HK-2 (cell line): ENCODE measurements at regions not wholly inside any gene's neighbourhood (a gene's known extent, or its start where the extent isn't known, plus 50 kb on each side); places are given as distances from the start of the nearest gene placed in this dataset.

ENCODE experiments used
- DNase-seq: peaks from one replicate; pipeline ENCODE4 v3.0.0-alpha.2; 2018; ENCODE audit not compliant: unreplicated experiment

DNA sequence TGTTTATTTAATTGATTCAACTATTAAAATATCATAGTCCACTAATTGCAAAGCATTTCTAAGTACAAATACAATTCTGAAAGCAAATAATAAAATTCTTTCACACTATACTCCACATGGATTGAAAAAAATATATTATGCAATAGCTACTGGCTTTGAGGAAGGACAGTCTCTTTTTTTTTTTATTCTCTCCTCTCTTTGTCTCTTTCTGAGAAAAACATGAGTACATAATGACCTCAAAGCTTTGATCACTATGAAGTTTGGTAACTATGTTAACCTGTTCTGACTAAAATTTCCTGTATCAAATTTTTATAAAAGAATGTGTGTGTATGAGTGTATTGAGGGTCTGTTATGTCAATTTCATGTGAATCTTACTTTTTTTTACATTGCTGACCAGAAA lies 96.2 kb downstream of the RGS2 start:
- DNase-seq, result no peak

- DNase-seq, result peak; percentile 14
Observed at GRCh38 chr1:192906334-192906733, 97.5 kb downstream of the RGS2 start.

- DNase-seq, result no peak
Observed at GRCh38 chr1:192907545-192908243, 98.9 kb downstream of the RGS2 start.

DNA sequence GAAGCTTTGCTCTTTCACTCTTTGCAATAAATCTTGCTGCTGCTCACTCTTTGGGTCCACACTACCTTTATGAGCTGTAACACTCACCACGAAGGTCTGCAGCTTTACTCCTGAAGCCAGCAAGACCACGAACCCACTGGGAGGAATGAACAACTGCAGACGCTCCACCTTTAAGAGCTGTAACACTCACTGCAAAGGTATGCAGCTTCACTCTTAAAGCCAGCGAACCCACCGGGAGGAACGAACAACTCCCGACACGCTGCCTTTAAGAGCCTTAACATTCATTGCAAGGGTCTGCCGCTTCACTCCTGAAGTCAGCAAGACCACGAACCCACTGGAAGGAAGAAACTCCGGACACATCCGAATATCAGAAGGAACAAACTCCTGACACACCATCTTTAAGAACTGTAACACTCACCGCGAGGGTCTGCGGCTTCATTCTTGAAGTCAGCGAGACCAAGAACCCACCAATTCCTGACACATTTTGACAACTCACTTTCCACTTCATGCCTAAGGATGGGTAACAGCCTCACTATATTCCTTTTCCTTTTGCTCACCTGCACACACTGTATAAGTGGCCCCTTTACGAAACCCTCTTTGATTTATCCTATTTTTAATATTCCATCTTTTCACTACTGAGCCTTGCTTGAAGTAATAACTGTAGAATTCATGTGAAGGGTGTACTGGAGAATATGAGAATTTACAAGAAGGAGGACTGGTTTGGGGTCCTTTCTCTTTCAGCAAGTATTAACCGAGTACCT lies 103.2 kb downstream of the RGS2 start:
- peak; percentile 13 for DNase-seq

DNA sequence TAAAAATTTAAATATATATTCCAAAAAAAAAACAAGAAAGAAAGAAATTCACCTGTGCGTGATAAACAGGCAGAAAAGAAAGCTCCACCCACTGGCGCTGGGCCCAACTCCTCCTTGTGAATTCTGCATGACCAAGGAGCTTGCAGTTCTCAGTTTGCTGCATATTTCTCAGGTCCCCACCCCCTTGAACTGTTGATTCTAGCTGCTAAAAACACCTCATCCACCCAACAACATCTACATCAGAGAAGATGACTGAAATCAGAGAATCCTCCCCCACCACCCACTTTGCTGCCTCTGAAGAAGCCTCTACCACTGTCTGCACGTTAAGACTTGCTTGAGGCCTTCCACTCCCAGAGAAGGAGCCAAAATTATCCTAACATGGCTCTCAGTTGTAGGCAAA lies 104.8 kb downstream of the RGS2 start:
- no peak for DNase-seq

GRCh38 chr1:192914092-192914491 lies 105.3 kb downstream of the RGS2 start:
- no peak for DNase-seq

- no peak for DNase-seq
Observed at GRCh38 chr1:192914696-192915095, 105.9 kb downstream of the RGS2 start.

GRCh38 chr1:192916021-192916420 lies 107.2 kb downstream of the RGS2 start:
- no peak for DNase-seq

DNA sequence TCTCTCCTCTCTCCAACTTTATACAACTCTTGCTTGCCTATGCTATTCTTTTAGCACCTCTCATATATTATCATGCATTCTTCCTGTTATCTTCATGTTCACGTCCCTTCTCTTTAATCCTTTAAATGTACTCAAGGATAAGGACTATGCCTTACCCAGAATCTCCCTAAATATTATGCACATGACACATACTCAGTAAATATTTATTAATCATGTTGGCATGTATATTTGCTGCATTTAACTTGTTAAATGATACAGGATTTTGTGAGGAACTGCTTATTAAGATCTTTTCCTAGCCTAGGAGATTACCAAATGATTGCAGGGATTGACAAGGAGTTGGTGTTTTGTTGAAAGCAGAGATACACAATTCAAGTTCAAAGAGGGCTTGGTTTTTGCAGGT lies 109.4 kb downstream of the RGS2 start:
- no peak for DNase-seq

DNA sequence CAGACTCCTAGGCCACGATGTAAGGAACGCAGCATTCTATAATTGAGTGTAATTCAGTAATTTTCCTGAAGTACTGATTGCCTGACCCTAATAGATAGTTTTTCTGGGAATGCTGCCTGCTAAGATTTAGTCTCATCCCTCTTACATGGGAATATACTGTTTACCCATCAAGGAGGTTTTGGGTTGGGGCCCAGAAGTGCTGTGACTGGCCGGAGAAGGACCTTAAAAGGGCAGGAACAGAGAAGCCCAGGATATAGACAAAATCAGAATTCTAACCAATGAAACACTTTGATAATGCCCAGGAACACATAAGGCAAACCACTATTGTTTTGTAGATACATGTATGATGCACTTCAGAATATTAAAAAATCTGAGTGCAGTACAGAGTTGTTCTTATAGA lies 111.6 kb downstream of the RGS2 start:
- no peak for DNase-seq

- DNase-seq, result no peak
Observed at GRCh38 chr1:192925609-192926008, 116.8 kb downstream of the RGS2 start.

- no peak for DNase-seq
Observed at GRCh38 chr1:192926736-192927135, 117.9 kb downstream of the RGS2 start.

GRCh38 chr1:192927496-192927895 lies 118.7 kb downstream of the RGS2 start:
- DNase-seq, result no peak

DNA sequence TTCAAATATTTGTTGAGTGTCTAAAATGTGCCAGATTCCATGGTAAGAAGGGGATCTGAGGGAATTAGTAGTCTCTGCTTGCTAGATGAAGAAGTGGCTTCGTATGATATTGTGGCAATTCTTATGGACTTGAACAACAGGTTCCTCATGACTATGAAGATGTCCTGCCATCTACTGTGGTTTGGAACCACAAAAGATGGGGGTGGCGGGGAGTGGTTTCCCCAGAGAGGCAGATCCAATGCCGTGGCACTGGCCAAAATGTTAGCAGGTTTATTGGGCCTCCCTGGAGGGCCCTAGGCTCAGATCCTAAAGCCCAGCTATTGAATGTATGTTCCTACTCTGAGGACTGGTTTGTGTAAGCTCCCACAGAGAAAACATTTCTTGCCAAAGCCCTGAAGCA lies 120.8 kb downstream of the RGS2 start:
- DNase-seq, result no peak

DNA sequence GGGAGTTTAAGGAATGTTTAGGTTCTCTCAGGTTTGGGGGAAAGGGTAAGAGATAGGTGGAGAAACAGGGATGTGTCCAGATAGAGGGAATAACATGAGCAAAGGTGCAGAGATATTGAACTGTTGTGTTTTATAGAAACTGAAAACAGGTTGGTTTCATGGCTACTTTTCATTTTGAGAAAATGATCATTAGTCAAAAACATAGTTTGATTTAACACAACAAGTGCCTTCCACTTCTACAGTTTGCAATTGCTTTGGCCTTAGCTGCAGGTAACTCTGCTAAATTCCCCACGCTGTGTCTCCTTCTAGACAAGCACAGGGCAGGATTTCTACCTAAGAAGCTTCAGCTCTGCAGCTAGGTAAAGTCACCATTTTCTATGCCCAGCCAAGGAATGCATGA lies 124.9 kb downstream of the RGS2 start:
- no peak for DNase-seq

GRCh38 chr1:192936313-192937018 lies 122.7 kb downstream of the UCHL5 start:
- DNase-seq, result no peak

GRCh38 chr1:192937128-192937527 lies 122.0 kb downstream of the UCHL5 start:
- DNase-seq, result no peak

DNA sequence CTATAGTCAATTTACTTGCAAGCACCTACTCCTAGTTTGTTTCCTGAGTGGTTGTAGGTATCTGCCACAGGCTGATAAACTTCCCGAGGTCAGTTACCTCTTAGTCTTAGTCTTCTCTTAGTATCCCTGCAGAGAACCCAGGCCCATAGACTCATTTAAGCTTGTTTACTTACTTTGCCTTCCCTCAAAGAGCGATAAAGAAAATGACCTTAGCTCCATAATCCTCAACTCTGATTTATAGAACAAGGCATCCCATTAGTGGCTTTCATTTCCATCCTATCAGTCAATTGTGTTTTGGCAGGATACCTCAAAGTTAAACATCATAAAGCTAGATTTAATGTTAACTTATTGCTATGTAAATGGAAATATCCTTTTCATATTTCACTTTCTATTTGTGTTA lies 119.7 kb downstream of the UCHL5 start:
- DNase-seq, result no peak

DNA sequence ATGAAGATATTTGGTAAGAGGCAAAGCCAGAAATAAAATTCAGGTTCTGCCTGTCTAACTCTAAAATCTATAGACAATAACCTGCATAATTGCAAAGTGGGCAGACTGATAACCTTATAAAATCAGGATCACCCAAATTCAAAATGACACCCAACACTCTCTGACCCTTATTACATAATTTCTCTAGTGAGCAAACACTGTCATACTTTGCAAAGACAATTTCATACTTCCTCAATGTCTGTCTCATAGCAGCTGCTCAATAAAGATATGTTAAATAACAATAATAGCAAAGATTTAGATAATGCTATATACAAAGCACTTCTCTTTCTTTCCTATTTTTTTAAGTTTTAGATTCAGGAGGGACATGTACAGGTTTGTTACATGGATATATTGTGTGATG lies 118.5 kb downstream of the UCHL5 start:
- no peak for DNase-seq

- no peak for DNase-seq
Observed at GRCh38 chr1:192941722-192942411, 117.3 kb downstream of the UCHL5 start.

GRCh38 chr1:192943108-192943507 lies 116.1 kb downstream of the UCHL5 start:
- DNase-seq, result no peak

DNA sequence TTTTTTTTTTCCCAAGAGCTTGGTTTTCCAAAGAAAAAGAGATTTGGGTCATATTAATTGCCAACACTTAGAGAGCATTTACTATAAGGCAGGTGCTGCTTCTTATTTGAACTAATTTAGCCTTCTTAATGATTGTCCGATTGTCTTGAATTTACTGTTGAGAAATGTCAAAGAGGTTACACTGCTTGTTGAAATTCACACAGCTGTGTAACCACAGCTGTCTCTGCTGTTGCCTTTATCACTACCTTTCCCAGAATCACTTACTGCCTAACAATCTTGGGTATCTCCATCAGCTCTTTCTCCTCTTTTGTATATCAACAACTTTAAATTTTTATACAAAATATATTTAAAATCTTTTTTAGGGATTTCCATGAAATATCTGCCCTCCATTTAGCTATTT lies 115.6 kb downstream of the UCHL5 start:
- DNase-seq, result no peak
